Heart left ventricle (tissue), 13 donors: ENCODE measurements at regions not wholly inside any gene's neighbourhood (a gene's known extent, or its start where the extent isn't known, plus 50 kb on each side); places are given as distances from the start of the nearest gene placed in this dataset.

Experiments used
- POLR2A ChIP-seq, 2 donors: fragments of 450-650 bp; IDR thresholded peaks; one replicate each; pipeline ENCODE4 v1.6.1; 2017; ENCODE audit warnings: antibody characterized with exemption in 2 of 2, mild to moderate bottlenecking in 2 of 2, moderate library complexity in 2 of 2
- TF ChIP-seq, protein P1 (sequence below), 12 donors: fragments of 200-600 bp; sonication (generic) in 4 of 12; IDR thresholded peaks; one replicate each; pipeline versions ENCODE4 v1.5.0 to v1.8.0; 2018 to 2022; ENCODE audit warnings: antibody characterized with exemption in 12 of 12, mild to moderate bottlenecking in 5 of 12
- donor health status: ischemic (EF 13 %, LVEDD 7.1; RV severe dilation, severe dysfunction).
- donor health status: DM: no; HTN: yes; CAD: no.
- donor health status: DM: no; HTN: no; CAD: no.
- donor health status: ischemic (EF 25% LVEDD 6.9; RV normal size, moderate dysfunction).
- donor health status: ischemic (EF 25% LVEDD 5.7; RV mildly dilated, moderate dysfunction).
- donor health status: ischemic (EF 35%, LVEDD 5.7; RV mildly dilated, moderate dysfunction).
- donor health status: nonischemic (EF 11% LVEDD 7.7; RV severe dilation, severe dysfunction).
- donor health status: DM: yes; HTN: yes; CAD: no.
- donor health status: PGD.
- donor health status: ischemic (EF 29% LVEDD 5.4; RV normal size, mild dysfunction).
- donor health status: nonischemic (EF 23%, LVEDD 6.1; RV moderate dilation, normal function).

DNA sequence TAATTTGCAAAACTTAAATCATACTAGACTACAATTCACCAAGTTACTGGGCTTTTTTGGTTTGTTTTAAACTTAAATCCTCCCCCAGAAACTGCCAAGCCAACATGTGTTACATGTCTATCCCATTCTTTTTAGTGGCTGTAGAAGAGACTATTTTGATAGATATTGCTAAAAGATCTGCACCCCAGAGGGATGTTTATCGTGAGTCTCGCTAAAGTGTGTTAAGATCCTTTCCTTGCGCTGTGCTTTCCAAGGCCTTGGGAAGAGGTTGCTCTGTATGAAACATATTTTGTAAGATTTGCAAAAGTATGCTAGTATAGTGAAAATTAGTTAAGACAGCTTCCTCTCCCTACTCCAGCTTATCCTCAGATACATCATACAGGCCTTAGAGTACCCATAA, 63.0 kb downstream of the GPX5 start:
- TF ChIP-seq, protein P1, sequence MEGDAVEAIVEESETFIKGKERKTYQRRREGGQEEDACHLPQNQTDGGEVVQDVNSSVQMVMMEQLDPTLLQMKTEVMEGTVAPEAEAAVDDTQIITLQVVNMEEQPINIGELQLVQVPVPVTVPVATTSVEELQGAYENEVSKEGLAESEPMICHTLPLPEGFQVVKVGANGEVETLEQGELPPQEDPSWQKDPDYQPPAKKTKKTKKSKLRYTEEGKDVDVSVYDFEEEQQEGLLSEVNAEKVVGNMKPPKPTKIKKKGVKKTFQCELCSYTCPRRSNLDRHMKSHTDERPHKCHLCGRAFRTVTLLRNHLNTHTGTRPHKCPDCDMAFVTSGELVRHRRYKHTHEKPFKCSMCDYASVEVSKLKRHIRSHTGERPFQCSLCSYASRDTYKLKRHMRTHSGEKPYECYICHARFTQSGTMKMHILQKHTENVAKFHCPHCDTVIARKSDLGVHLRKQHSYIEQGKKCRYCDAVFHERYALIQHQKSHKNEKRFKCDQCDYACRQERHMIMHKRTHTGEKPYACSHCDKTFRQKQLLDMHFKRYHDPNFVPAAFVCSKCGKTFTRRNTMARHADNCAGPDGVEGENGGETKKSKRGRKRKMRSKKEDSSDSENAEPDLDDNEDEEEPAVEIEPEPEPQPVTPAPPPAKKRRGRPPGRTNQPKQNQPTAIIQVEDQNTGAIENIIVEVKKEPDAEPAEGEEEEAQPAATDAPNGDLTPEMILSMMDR (IDR thresholded peaks at IDR 0.05) = no peak
- no peak for TF ChIP-seq POLR2A (IDR thresholded peaks at IDR 0.05)
